SK-N-SH treated with all-trans-retinoic acid at 6 μM for 48 hours (cell line): ENCODE measurements at regions not wholly inside any gene's neighbourhood (a gene's known extent, or its start where the extent isn't known, plus 50 kb on each side); places are given as distances from the start of the nearest gene placed in this dataset.

Experiments
- ATAC-seq: fragments of 200-7000 bp; cut with Tn5 transposase; 3 replicates; pipeline ENCODE4 v1.9.1; 2020; ENCODE audit warnings: mild to moderate bottlenecking, moderate library complexity
- BACH2 ChIP-seq: fragments of 250-450 bp; sonication (Bioruptor Pico); IDR thresholded peaks from 2 replicates; pipeline ENCODE4 v1.9.0; 2021; ENCODE audit warnings: mild to moderate bottlenecking, borderline replicate concordance
- CREB5 ChIP-seq: fragments of 250-450 bp; sonication (Bioruptor Pico); IDR thresholded peaks from 2 replicates; pipeline ENCODE4 v1.5.1; 2020; ENCODE audit warnings: low read depth, mild to moderate bottlenecking, moderate library complexity
- CSDC2 ChIP-seq: fragments of 250-450 bp; sonication (Bioruptor Pico); IDR thresholded peaks from 2 replicates; pipeline ENCODE4 v1.5.0; 2020; ENCODE audit warnings: mild to moderate bottlenecking, moderate library complexity
- CSRNP3 ChIP-seq: fragments of 250-450 bp; sonication (Bioruptor Pico); IDR thresholded peaks from 2 replicates; pipeline ENCODE4 v1.5.1; 2021; ENCODE audit warnings: mild to moderate bottlenecking, moderate library complexity
- ESRRG ChIP-seq: fragments of 250-450 bp; sonication (Bioruptor Pico); IDR thresholded peaks from 2 replicates; pipeline ENCODE4 v1.6.1; 2021; ENCODE audit warnings: mild to moderate bottlenecking
- GLIS3 ChIP-seq: fragments of 250-450 bp; sonication (Bioruptor Pico); IDR thresholded peaks from 2 replicates; pipeline ENCODE4 v1.5.0; 2020; ENCODE audit warnings: mild to moderate bottlenecking, moderate library complexity
- ISL1 ChIP-seq: fragments of 250-450 bp; sonication (Bioruptor Pico); IDR thresholded peaks from 2 replicates; pipeline ENCODE4 v2.1.2; 2022; ENCODE audit warnings: mild to moderate bottlenecking, moderate library complexity
- PPARA ChIP-seq: fragments of 250-450 bp; sonication (Bioruptor Pico); IDR thresholded peaks from 2 replicates; pipeline ENCODE4 v1.5.0; 2020; ENCODE audit warnings: mild to moderate bottlenecking, borderline replicate concordance
- RARB ChIP-seq: fragments of 250-450 bp; sonication (Bioruptor Pico); IDR thresholded peaks from 2 replicates; pipeline ENCODE4 v1.8.0; 2021; ENCODE audit warnings: mild to moderate bottlenecking, moderate library complexity
- SNAI2 ChIP-seq: fragments of 250-450 bp; sonication (Bioruptor Pico); IDR thresholded peaks from 2 replicates; pipeline ENCODE4 v1.5.0; 2020; ENCODE audit warnings: mild to moderate bottlenecking, moderate library complexity
- TCF4 ChIP-seq: fragments of 250-450 bp; sonication (Bioruptor Pico); IDR thresholded peaks from 2 replicates; pipeline ENCODE4 v1.8.0; 2021; ENCODE audit warnings: mild to moderate bottlenecking, moderate library complexity, borderline replicate concordance
- TOX ChIP-seq: fragments of 250-450 bp; sonication (Bioruptor Pico); IDR thresholded peaks from 2 replicates; pipeline ENCODE4 v1.8.0; 2021; ENCODE audit warnings: mild to moderate bottlenecking, moderate library complexity, borderline replicate concordance
- TSHZ2 ChIP-seq: fragments of 250-450 bp; sonication (Bioruptor Pico); IDR thresholded peaks from 2 replicates; pipeline ENCODE4 v1.5.0; 2020; ENCODE audit warnings: mild to moderate bottlenecking, moderate library complexity
- ZC3H10 ChIP-seq: fragments of 250-450 bp; sonication (Bioruptor Pico); IDR thresholded peaks from 2 replicates; pipeline ENCODE4 v1.5.1; 2021; ENCODE audit warnings: mild to moderate bottlenecking, moderate library complexity
- ZFP3 ChIP-seq: fragments of 250-450 bp; sonication (Bioruptor Pico); IDR thresholded peaks from 2 replicates; pipeline ENCODE4 v1.5.0; 2020; ENCODE audit warnings: mild to moderate bottlenecking, moderate library complexity
- ZFP30 ChIP-seq: fragments of 450-650 bp; formaldehyde crosslinking; IDR thresholded peaks from 2 replicates; pipeline ENCODE4 v1.5.0; 2022; ENCODE audit warnings: mild to moderate bottlenecking, moderate library complexity
- ZNF565 ChIP-seq: fragments of 450-650 bp; formaldehyde crosslinking; conservative IDR thresholded peaks from 2 replicates; pipeline ENCODE4 v1.5.0; 2020; ENCODE audit warnings: low read depth, mild to moderate bottlenecking, moderate library complexity
- ZNF8 ChIP-seq: fragments of 450-650 bp; formaldehyde crosslinking; IDR thresholded peaks from 2 replicates; pipeline ENCODE4 v1.5.0; 2020; ENCODE audit warnings: mild to moderate bottlenecking, moderate library complexity
- TF ChIP-seq, protein P1 (sequence below): fragments of 250-450 bp; sonication (Bioruptor Pico); IDR thresholded peaks from 2 replicates; pipeline ENCODE4 v1.8.0; 2021; ENCODE audit warnings: low read depth, mild to moderate bottlenecking, moderate library complexity, borderline replicate concordance

DNA sequence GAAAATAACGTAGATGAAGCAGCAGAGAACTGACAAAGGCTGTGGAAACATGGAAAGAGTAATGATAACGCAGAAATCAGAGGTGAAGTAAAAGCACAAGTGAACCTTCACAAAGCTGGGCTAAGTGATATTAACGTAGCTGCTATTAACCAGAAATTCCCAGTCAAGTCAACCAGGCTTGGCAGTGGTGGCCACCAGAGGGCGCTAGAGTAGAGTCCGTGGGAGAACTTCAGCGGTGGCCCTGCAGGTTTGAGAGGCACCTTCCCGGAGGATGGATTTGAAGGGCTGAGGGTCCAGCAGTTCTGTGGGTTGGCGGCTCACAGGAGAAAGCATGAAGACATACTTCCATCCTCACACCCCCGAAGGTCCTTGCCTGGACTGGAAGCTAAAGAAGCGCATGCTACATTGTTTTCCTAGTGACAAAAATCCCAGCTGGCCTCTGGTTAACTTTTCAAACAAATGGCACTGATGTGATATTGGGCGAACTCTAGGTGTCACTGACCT is 81.7 kb upstream of the ZNF648 start:
- TF ChIP-seq BACH2 (CRISPR knock-in tag) (no peak), ZNF8 (no peak), ESRRG (CRISPR knock-in tag) (no peak), CREB5 (CRISPR knock-in tag) (no peak), ISL1 (CRISPR knock-in tag) (no peak), PPARA (CRISPR knock-in tag) (no peak), CSRNP3 (CRISPR knock-in tag) (no peak), TSHZ2 (no peak), TCF4 (CRISPR knock-in tag) (no peak), ZNF565 (no peak), ZFP3 (CRISPR knock-in tag) (no peak), CSDC2 (CRISPR knock-in tag) (no peak), RARB (CRISPR knock-in tag) (no peak)
- TF ChIP-seq, protein P1, sequence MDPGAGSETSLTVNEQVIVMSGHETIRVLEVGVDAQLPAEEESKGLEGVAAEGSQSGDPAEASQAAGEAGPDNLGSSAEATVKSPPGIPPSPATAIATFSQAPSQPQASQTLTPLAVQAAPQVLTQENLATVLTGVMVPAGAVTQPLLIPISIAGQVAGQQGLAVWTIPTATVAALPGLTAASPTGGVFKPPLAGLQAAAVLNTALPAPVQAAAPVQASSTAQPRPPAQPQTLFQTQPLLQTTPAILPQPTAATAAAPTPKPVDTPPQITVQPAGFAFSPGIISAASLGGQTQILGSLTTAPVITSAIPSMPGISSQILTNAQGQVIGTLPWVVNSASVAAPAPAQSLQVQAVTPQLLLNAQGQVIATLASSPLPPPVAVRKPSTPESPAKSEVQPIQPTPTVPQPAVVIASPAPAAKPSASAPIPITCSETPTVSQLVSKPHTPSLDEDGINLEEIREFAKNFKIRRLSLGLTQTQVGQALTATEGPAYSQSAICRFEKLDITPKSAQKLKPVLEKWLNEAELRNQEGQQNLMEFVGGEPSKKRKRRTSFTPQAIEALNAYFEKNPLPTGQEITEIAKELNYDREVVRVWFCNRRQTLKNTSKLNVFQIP (CRISPR knock-in tag), result no peak
- peak; percentile 84 for ATAC-seq

GRCh38 chr1:182142621-182143020 is 81.1 kb upstream of the ZNF648 start:
- TF ChIP-seq ISL1 (CRISPR knock-in tag) (no peak), ZFP30 (no peak), CSRNP3 (CRISPR knock-in tag) (no peak), CSDC2 (CRISPR knock-in tag) (no peak), TOX (no peak), TCF4 (CRISPR knock-in tag) (no peak), SNAI2 (no peak), ZC3H10 (CRISPR knock-in tag) (no peak), BACH2 (CRISPR knock-in tag) (no peak), GLIS3 (CRISPR knock-in tag) (no peak), ESRRG (CRISPR knock-in tag) (no peak), RARB (CRISPR knock-in tag) (no peak), CREB5 (CRISPR knock-in tag) (no peak), ZNF8 (no peak)
- TF ChIP-seq, protein P1 (CRISPR knock-in tag), result no peak
- TF ChIP-seq, all 23 proteins: peak for 0
- ATAC-seq, result no peak
